Left ventricle myocardium inferior (tissue), 1 donor: ENCODE measurements at regions not wholly inside any gene's neighbourhood (a gene's known extent, or its start where the extent isn't known, plus 50 kb on each side); places are given as distances from the start of the nearest gene placed in this dataset.

ENCODE experiments used
- DNase-seq: peaks from one replicate; pipeline ENCODE4 v3.0.0-alpha.2; 2020
- H3K27ac ChIP-seq: fragments of 200-600 bp; replicated peaks from 2 replicates; pipeline ENCODE4 v1.8.0; 2021
- H3K27me3 ChIP-seq: fragments of 200-600 bp; 2 replicates; pipeline ENCODE4 v1.8.0; 2021; ENCODE audit warnings: low read depth
- H3K36me3 ChIP-seq: fragments of 200-600 bp; 2 replicates; pipeline ENCODE4 v1.8.0; 2021
- H3K4me1 ChIP-seq: fragments of 200-600 bp; 2 replicates; pipeline ENCODE4 v1.8.0; 2021
- H3K4me3 ChIP-seq: fragments of 200-600 bp; 2 replicates; pipeline ENCODE4 v1.8.0; 2021; ENCODE audit warnings: mild to moderate bottlenecking, moderate library complexity
- H3K9me3 ChIP-seq: fragments of 200-600 bp; replicated peaks from 2 replicates; pipeline ENCODE4 v1.8.0; 2021
- CTCF ChIP-seq: fragments of 200-600 bp; IDR thresholded peaks from 2 replicates; pipeline ENCODE4 v1.8.0; 2021; ENCODE audit warnings: antibody characterized with exemption, mild to moderate bottlenecking, borderline replicate concordance
- intact Hi-C: fragments of 100-400 bp; cut with micrococcal nuclease; formaldehyde crosslinking; loops from one replicate; pipeline ENCODE4 v1.11.0; 2022
- donor health status: DM: no; HTN: yes; CAD: no; lungs with severe emphysema.

GRCh38 chr4:181271116-181271640, 972.0 kb upstream of the TENM3 start:
- TF ChIP-seq CTCF: no peak
- no peak overlapping the region for H3K27ac ChIP-seq
- intact Hi-C loops: no loop called here

GRCh38 chr4:181272422-181272821, 970.8 kb upstream of the TENM3 start:
- H3K4me3 ChIP-seq: no peak overlapping the region
- DNase-seq: no peak
- peaks cover 3% of the 10 kb centered on the region for H3K4me1 ChIP-seq
- H3K36me3 ChIP-seq: no peaks in the 10 kb centered on the region
- intact Hi-C loops: no loop called here
- H3K27ac ChIP-seq: no peak overlapping the region
- no peak for TF ChIP-seq CTCF
- no peaks in the 10 kb centered on the region for H3K9me3 ChIP-seq
- H3K27me3 ChIP-seq: no peaks in the 10 kb centered on the region

More at GRCh38 chr4:181271116-181271640, 972.0 kb upstream of the TENM3 start:
- no peak for DNase-seq
- H3K27me3 ChIP-seq: no peaks in the 10 kb centered on the region
- no peaks in the 10 kb centered on the region for H3K36me3 ChIP-seq
- H3K9me3 ChIP-seq: no peaks in the 10 kb centered on the region
- peaks cover 3% of the 10 kb centered on the region for H3K4me1 ChIP-seq
- H3K4me3 ChIP-seq: no peak overlapping the region

GRCh38 chr4:181278941-181279340, 964.3 kb upstream of the TENM3 start:
- TF ChIP-seq CTCF: no peak
- H3K27ac ChIP-seq: no peak overlapping the region
- DNase-seq: no peak
- intact Hi-C loops: no loop called here
- H3K4me3 ChIP-seq: no peak overlapping the region
- no peaks in the 10 kb centered on the region for H3K9me3 ChIP-seq
- no peaks in the 10 kb centered on the region for H3K36me3 ChIP-seq
- no peaks in the 10 kb centered on the region for H3K27me3 ChIP-seq
- H3K4me1 ChIP-seq: no peaks in the 10 kb centered on the region

- Histone ChIP-seq H3K4me3 (no peak overlapping the region), H3K9me3 (no peaks in the 10 kb centered on the region), H3K36me3 (no peaks in the 10 kb centered on the region), H3K4me1 (no peaks in the 10 kb centered on the region), H3K27me3 (no peaks in the 10 kb centered on the region), H3K27ac (no peak overlapping the region)
- TF ChIP-seq CTCF: no peak
- no peak for DNase-seq
- intact Hi-C loops: no loop called here
Measured at GRCh38 chr4:181281451-181281850, 961.8 kb upstream of the TENM3 start.

GRCh38 chr4:181289198-181289597, 954.0 kb upstream of the TENM3 start:
- Histone ChIP-seq H3K9me3 (no peaks in the 10 kb centered on the region), H3K4me3 (no peak overlapping the region), H3K27me3 (no peaks in the 10 kb centered on the region), H3K27ac (no peak overlapping the region), H3K4me1 (peaks cover 16% of the 10 kb centered on the region), H3K36me3 (no peaks in the 10 kb centered on the region)
- intact Hi-C loops: no loop called here
- TF ChIP-seq CTCF: no peak
- DNase-seq: no peak
